Rectal smooth muscle tissue (tissue), 1 donor: ENCODE measurements at regions not wholly inside any gene's neighbourhood (a gene's known extent, or its start where the extent isn't known, plus 50 kb on each side); places are given as distances from the start of the nearest gene placed in this dataset.

Experiments
- H3K27ac ChIP-seq: one replicate; pipeline ENCODE4 v1.7.0; 2013; ENCODE audit warnings: low read depth, low read length, inconsistent platforms
- H3K27me3 ChIP-seq: one replicate; pipeline ENCODE4 v1.7.0; 2013; ENCODE audit warnings: low read length; ENCODE audit not compliant: control insufficient read depth, insufficient read depth
- H3K36me3 ChIP-seq: one replicate; pipeline ENCODE4 v1.7.0; 2013; ENCODE audit warnings: low read length; ENCODE audit not compliant: control insufficient read depth, insufficient read depth
- H3K4me1 ChIP-seq: one replicate; pipeline ENCODE4 v1.7.0; 2013; ENCODE audit warnings: low read length; ENCODE audit not compliant: control insufficient read depth, insufficient read depth
- H3K4me3 ChIP-seq: one replicate; pipeline ENCODE4 v1.7.0; 2013; ENCODE audit warnings: low read length
- H3K9ac ChIP-seq: one replicate; pipeline ENCODE4 v1.7.0; 2013; ENCODE audit warnings: low read length

DNA sequence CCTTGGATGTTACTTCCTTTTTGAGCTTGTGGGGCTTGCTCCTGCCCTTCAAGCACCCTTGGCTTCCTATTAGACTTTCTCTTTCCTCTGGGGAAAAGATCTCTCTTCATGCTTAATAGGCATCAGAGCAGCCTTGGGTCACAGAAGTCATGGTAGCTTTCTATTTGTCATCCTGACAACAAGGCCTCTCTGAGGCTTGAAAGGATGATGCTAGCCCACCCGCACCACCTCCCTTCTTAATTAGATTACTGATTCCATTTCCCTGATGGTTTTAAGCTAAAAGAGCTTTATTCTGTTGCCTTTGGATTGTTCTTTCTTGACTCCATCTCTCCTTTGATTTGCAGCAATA lies 435.5 kb upstream of the TPM1 start:
- Histone ChIP-seq H3K27ac (no peak overlapping the region), H3K9ac (no peak overlapping the region), H3K4me3 (no peak overlapping the region), H3K36me3 (no peaks in the 10 kb centered on the region), H3K27me3 (no peaks in the 10 kb centered on the region), H3K4me1 (peaks cover 14% of the 10 kb centered on the region)

DNA sequence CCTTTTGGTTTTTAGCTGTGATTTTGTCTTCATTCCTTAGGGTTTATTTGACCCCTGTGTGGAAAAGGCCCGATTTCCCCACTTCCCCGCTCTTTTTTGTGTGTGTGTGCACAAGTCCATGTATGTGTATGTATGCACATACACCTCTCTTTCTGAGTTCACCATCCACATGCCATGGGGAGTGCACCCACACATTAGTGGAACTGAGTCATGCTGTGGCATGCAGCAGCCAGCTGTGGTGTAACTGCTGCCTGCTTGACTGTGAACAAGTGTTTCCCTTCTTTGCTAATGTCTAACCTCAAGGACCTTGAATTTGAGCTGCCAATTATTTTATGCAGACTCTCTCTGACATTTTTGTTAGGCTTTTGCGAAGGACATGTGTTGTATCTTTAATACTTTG lies 434.9 kb upstream of the TPM1 start:
- H3K27ac ChIP-seq = no peak overlapping the region
- no peaks in the 10 kb centered on the region for H3K27me3 ChIP-seq
- no peak overlapping the region for H3K4me3 ChIP-seq
- H3K4me1 ChIP-seq = peaks cover 14% of the 10 kb centered on the region
- no peaks in the 10 kb centered on the region for H3K36me3 ChIP-seq
- no peak overlapping the region for H3K9ac ChIP-seq

DNA sequence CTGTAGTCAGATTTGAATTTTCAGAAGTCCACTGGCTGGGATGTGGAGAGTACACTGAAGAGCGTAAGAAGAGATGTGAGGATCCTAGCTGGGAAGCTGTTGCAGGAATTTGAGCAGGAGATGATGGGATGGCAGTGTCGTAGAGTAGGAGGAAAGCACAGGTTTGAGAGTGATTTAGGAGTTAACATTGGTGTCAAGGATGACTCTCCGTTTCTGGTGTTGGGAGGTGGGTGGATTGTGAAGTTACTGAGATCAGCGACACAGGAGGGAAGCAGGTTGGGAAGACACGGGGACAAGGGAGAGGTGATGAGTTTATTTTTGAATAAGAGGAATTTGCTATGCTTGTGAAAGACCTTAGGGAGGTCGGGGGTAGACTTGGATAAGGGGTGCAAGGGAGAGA lies 434.2 kb upstream of the TPM1 start:
- Histone ChIP-seq H3K4me1 (peaks cover 14% of the 10 kb centered on the region), H3K4me3 (no peak overlapping the region), H3K36me3 (no peaks in the 10 kb centered on the region), H3K27ac (no peak overlapping the region), H3K27me3 (no peaks in the 10 kb centered on the region), H3K9ac (no peak overlapping the region)

GRCh38 chr15:62610265-62610869 lies 432.2 kb upstream of the TPM1 start:
- no peaks in the 10 kb centered on the region for H3K36me3 ChIP-seq
- H3K4me3 ChIP-seq = no peak overlapping the region
- H3K9ac ChIP-seq = no peak overlapping the region
- no peaks in the 10 kb centered on the region for H3K27me3 ChIP-seq
- no peak overlapping the region for H3K27ac ChIP-seq
- H3K4me1 ChIP-seq = peaks cover 7% of the 10 kb centered on the region

- H3K4me3 ChIP-seq = no peak overlapping the region
- H3K27me3 ChIP-seq = no peaks in the 10 kb centered on the region
- no peaks in the 10 kb centered on the region for H3K36me3 ChIP-seq
- H3K4me1 ChIP-seq = peaks cover 7% of the 10 kb centered on the region
- no peak overlapping the region for H3K9ac ChIP-seq
- H3K27ac ChIP-seq = no peak overlapping the region
Observed at GRCh38 chr15:62611002-62611401, 431.5 kb upstream of the TPM1 start.

DNA sequence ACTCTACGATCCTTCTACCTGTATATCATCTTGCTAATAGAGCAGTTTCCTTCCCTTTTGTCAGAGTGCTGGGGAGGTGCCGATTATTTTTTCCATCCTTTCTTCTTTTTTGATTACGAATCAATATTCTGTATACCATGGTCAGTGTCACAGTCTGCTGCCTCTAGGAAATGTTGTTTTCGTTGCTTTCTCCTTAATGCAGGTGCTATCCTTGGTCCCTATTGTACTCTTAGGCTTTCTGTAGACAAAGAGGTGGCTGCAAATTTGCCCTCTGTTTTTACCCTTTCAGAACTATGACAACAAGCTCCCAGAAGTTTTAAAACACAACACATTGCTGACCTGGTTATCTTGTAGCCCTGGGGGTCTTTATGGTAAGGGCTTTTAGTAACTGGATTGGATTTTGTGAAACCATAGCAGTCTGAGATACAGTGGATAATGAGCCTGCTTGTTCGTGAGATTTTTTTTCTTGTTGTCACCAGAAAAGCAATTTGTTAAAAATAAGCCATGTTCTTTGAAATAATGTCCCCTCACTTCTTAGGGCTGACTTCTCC lies 430.3 kb upstream of the TPM1 start:
- Histone ChIP-seq H3K27me3 (no peaks in the 10 kb centered on the region), H3K4me3 (no peak overlapping the region), H3K4me1 (peaks cover 4% of the 10 kb centered on the region), H3K36me3 (no peaks in the 10 kb centered on the region), H3K9ac (no peak overlapping the region), H3K27ac (no peak overlapping the region)

DNA sequence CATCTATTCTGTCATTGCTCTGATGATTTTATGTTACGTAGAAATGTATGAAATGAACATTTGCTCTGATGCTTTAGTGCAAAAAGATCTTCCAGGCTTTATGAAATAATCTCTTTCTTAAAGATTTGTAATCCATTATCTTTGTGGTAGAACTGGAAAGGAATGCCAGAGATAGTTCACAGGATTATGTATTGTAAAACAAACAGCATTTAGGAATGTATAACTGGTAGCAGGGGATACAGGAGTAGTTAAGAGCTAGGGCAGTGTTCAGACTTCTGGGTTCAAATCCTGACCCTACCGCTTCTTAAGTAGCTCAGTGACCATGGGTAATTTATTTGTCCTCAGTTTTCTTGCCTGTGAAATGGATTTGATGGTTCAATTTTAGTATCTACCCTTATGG lies 429.8 kb upstream of the TPM1 start:
- peaks cover 6% of the 10 kb centered on the region for H3K4me1 ChIP-seq
- no peaks in the 10 kb centered on the region for H3K36me3 ChIP-seq
- no peak overlapping the region for H3K4me3 ChIP-seq
- no peaks in the 10 kb centered on the region for H3K27me3 ChIP-seq
- H3K27ac ChIP-seq = no peak overlapping the region
- H3K9ac ChIP-seq = no peak overlapping the region

- H3K27ac ChIP-seq = no peak overlapping the region
- H3K4me1 ChIP-seq = peaks cover 6% of the 10 kb centered on the region
- no peak overlapping the region for H3K9ac ChIP-seq
- H3K4me3 ChIP-seq = no peak overlapping the region
- H3K27me3 ChIP-seq = no peaks in the 10 kb centered on the region
- H3K36me3 ChIP-seq = no peaks in the 10 kb centered on the region
Observed at GRCh38 chr15:62616746-62617145, 425.8 kb upstream of the TPM1 start.

DNA sequence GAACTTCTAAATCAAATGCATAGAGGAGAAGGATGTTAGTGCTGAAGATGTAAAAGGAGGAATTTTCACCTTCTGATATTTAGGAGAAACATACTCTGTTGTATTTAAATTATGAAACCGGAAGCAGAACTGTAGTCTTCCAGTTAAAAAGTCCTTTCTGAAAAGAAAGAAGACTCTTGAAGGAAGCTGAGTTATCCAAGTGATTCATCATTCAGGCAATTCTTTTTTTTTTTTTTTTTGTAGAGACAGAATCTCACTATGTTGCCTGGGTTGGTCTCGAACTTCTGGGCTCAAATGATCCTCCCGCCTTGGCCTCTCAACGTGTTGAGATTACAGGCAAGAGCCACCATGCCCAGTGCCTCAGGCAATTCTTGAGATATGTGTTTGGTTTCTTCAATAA lies 424.8 kb upstream of the TPM1 start:
- H3K27me3 ChIP-seq = no peaks in the 10 kb centered on the region
- no peak overlapping the region for H3K4me3 ChIP-seq
- no peak overlapping the region for H3K27ac ChIP-seq
- H3K9ac ChIP-seq = no peak overlapping the region
- peaks cover 6% of the 10 kb centered on the region for H3K4me1 ChIP-seq
- H3K36me3 ChIP-seq = no peaks in the 10 kb centered on the region

DNA sequence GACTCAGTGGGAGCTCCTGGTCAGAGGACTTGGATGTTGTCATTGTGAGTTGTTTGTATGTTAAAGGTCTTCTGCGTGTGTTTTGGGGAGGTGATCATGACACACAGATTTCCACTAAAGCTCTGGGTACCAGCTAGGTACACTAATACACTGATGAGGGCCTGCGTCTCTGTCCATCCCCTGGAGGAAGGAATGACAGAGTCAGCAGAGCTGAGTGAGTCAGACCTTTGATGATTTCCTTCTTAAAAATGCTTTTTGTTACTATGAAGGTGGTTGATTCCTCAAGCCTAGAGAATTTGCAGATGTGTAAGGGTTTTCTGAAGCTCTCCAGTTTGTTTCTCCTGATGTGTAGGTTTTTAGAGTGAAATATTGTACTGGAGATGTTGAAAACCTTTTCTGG lies 424.1 kb upstream of the TPM1 start:
- Histone ChIP-seq H3K27ac (no peak overlapping the region), H3K27me3 (no peaks in the 10 kb centered on the region), H3K36me3 (no peaks in the 10 kb centered on the region), H3K4me1 (peaks cover 6% of the 10 kb centered on the region), H3K9ac (no peak overlapping the region), H3K4me3 (no peak overlapping the region)

DNA sequence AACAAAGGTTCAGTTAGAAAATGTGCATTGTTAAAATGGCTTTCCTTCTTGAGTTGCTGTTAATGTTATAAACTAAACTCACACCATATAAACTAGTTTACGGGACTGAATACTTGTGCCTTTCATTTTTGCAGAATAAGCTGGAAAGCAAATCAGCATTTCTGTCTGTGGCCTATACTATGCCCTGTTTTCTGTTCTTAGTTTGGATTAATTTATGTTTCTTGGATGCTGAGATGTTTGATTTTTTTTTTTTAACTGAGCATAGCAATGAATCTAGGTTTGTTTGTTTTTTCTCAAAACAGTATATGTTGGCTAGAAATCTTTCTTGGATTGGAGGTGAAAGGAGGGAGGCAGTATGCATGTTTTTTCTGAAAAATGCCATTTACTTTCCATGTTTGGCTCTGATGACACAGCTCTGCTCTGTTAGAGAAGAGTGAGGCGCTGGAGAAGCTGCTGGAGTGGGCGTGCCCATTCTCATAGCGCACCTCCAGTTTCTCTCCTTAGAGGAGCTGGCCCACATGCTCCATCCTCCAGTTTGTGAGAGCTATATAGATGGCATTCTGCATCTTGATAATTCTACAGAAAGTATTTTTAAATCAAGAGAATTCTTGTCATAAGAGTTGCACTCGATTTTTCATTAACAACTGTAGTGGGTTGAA lies 423.6 kb upstream of the TPM1 start:
- Histone ChIP-seq H3K27ac (no peak overlapping the region), H3K4me1 (peaks cover 6% of the 10 kb centered on the region), H3K36me3 (no peaks in the 10 kb centered on the region), H3K9ac (no peak overlapping the region), H3K27me3 (no peaks in the 10 kb centered on the region), H3K4me3 (no peak overlapping the region)

GRCh38 chr15:62619526-62619925 lies 423.0 kb upstream of the TPM1 start:
- no peaks in the 10 kb centered on the region for H3K36me3 ChIP-seq
- H3K4me1 ChIP-seq = peaks cover 6% of the 10 kb centered on the region
- H3K9ac ChIP-seq = no peak overlapping the region
- H3K4me3 ChIP-seq = no peak overlapping the region
- no peaks in the 10 kb centered on the region for H3K27me3 ChIP-seq
- H3K27ac ChIP-seq = no peak overlapping the region

DNA sequence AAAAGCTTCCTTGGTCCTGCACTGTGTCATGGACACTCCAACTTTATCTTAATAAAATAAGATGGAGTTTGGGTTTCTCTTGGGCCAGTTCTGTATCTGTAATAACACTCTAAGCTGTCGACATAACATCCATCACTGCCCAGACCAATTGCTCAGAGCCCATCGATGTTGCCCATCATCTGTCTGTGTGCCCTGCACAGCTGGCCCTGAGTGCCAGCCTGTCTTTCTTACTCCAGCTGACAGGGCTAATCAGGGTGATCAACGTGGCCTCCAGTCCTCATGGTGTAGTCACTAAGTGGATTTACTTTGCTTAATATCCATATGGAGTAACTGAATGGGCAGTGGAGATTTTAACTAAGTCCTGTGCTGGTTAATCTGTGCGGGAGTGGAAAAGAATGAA lies 419.8 kb upstream of the TPM1 start:
- no peak overlapping the region for H3K4me3 ChIP-seq
- H3K9ac ChIP-seq = no peak overlapping the region
- peaks cover 4% of the 10 kb centered on the region for H3K4me1 ChIP-seq
- H3K27me3 ChIP-seq = no peaks in the 10 kb centered on the region
- no peaks in the 10 kb centered on the region for H3K36me3 ChIP-seq
- no peak overlapping the region for H3K27ac ChIP-seq
